ENCODE measurements at regions not wholly inside any gene's neighbourhood (a gene's known extent, or its start where the extent isn't known, plus 50 kb on each side); places are given as distances from the start of the nearest gene placed in this dataset.

DNA sequence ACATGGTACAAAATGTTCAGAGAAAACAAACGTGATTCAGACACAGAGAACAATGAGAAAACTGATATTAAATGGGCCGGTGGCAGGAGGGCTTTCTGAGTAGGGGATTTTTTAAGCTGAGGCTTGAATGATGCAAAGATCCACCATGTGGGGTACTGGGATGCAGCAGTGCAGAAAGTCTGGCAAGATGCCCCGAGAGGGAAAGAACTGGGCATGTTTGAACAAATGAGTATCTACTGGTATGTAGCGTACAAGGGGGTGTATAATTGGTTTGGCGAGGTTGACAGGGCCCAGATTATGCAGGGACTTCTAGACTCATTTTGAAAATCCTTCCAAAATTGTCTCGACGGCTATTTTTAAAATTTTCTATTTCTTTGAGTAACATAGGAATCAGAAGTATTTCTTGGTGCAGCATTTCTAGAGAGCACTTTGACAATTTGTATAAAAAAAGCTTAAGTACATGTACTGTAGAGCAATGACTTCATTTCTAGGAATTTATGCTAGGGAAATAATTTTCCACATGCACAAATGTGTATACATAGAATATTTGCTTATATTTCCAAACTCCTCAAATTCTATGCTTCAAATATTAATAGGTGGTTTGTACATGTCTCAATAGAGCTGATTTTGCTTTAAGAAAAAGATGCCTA, 119.6 kb upstream of the DOK5 start:
- Histone ChIP-seq H3K36me3 (ENCODE audit: insufficient read depth) (no peaks in the 10 kb centered on the region), H3K4me1 (ENCODE audit: insufficient read depth) (no peaks in the 10 kb centered on the region), H3K27ac (ENCODE audit: low read depth) (no peak overlapping the region), H3K4me3 (ENCODE audit: low read depth, low read length) (no peak overlapping the region)
- 34% methylated on average over 7 of the region's 7 CpGs for WGBS
- DNase-seq (ENCODE audit: extremely low spot score), result no peak

DNA sequence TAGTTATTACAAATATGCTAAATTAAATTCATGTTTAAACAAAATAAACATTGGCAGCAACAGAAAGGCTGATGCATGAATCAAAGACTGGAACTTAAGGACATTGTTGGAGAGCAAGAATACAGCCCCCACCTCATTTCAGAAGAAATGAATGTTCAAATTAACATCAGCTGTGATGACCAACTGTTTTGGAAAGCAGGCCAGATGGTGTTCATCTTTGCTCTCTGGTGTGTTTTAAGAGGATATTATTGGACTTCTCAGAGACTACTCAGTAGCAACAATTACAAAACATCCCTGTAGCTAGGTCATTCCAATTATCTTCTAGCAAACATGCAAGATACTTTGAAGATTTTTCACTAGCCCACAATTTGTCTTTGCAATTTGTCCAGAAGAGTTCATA, 118.6 kb upstream of the DOK5 start:
- Histone ChIP-seq H3K4me1 (ENCODE audit: insufficient read depth) (no peaks in the 10 kb centered on the region), H3K4me3 (ENCODE audit: low read depth, low read length) (no peak overlapping the region), H3K27ac (ENCODE audit: low read depth) (no peak overlapping the region), H3K36me3 (ENCODE audit: insufficient read depth) (no peaks in the 10 kb centered on the region)
- no peak for DNase-seq (ENCODE audit: extremely low spot score)

DNA sequence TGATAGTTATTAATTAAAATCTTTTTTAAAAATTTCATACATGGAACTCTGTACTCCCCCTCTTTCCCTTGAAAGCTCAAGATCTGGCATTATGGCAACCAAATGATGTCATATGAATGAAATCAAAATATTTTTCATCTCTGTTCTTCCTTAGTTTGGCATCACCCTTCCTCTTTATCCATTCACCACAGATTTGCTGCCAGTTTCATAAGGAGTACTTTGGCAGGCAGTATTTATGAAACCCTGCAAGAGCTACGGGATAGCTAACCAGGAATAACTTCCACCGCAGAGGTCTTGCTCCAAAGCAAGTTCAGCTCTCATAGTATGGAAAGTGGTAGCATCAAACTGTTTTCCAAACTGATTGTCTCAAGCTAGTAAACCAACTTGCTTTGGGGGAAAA, 113.9 kb upstream of the DOK5 start:
- Histone ChIP-seq H3K36me3 (ENCODE audit: insufficient read depth) (no peaks in the 10 kb centered on the region), H3K27ac (ENCODE audit: low read depth) (no peak overlapping the region), H3K4me1 (ENCODE audit: insufficient read depth) (no peaks in the 10 kb centered on the region), H3K4me3 (ENCODE audit: low read depth, low read length) (no peak overlapping the region)
- 66% methylated on average over 2 of the region's 2 CpGs for WGBS
- no peak for DNase-seq (ENCODE audit: extremely low spot score)

DNA sequence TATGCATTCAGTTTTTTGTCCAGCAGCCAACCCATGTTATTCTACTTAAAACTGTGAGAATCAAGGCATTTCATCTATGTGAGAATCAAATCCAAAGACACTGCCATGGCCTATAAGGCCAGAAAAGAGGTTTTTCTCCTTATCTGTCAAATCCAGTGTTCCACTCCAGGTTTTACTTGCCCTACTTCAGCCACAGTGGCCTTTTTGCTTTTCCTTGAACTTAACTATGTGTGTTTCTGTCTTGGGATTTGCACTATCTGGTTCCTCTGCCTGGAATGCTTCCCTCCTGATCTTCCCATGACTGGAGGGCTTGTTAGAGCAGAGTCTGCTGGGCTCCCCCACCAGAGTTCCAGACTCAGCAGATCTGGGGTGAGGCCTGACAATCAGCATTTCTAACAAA, 113.1 kb upstream of the DOK5 start:
- H3K27ac ChIP-seq (ENCODE audit: low read depth), result no peak overlapping the region
- DNase-seq (ENCODE audit: extremely low spot score), result no peak
- H3K36me3 ChIP-seq (ENCODE audit: insufficient read depth), result no peaks in the 10 kb centered on the region

DNA sequence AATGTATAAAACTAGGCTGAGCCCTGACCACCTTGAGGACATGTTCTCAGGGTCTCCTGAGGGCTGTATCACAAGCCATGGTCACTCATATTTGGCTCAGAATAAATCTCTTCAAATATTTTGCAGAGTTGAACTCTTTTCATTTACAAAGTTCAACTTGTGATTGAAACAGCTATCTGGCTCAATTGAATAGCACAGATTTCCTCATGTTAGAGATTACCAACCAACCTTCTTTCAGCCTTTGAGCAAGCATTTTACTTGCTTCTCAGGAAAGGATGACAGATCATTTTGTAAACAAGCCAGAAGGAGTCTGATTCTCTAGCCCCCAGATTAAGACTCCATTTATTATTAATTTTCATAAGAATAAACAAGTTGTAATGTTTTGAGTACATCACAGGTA, 111.0 kb upstream of the DOK5 start:
- DNase-seq (ENCODE audit: extremely low spot score), result no peak
- no peak overlapping the region for H3K4me3 ChIP-seq (ENCODE audit: low read depth, low read length)

More for the DNA sequence above, 113.1 kb upstream of the DOK5 start:
- H3K4me3 ChIP-seq (ENCODE audit: low read depth, low read length), result no peak overlapping the region
- H3K4me1 ChIP-seq (ENCODE audit: insufficient read depth), result no peaks in the 10 kb centered on the region

DNA sequence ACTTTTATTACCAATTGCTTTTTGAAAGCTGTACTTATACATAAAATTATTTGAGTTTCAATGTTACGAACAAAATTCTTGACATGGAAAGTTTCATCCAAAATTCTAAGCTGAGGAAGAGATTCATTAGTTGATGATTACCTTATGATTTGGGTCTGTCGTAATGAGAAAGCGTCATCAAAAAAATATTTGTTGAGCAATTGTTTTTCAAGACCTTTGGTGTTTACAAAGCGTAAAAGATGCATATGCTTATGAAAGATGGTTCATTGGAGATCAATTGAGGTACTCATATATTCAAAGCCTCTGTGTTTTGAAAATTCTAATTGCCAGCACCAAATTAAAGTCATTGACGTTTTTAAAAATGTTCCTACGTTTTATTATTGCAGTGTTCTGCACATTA, 110.5 kb upstream of the DOK5 start:
- Histone ChIP-seq H3K27ac (ENCODE audit: low read depth) (no peak overlapping the region), H3K36me3 (ENCODE audit: insufficient read depth) (no peaks in the 10 kb centered on the region), H3K4me3 (ENCODE audit: low read depth, low read length) (no peak overlapping the region), H3K4me1 (ENCODE audit: insufficient read depth) (no peaks in the 10 kb centered on the region)
- no peak for DNase-seq (ENCODE audit: extremely low spot score)
- WGBS, result 87% methylated on average over 6 of the region's 6 CpGs

More for the DNA sequence above, 111.0 kb upstream of the DOK5 start:
- Histone ChIP-seq H3K4me1 (ENCODE audit: insufficient read depth) (no peaks in the 10 kb centered on the region), H3K36me3 (ENCODE audit: insufficient read depth) (no peaks in the 10 kb centered on the region), H3K27ac (ENCODE audit: low read depth) (no peak overlapping the region)

DNA sequence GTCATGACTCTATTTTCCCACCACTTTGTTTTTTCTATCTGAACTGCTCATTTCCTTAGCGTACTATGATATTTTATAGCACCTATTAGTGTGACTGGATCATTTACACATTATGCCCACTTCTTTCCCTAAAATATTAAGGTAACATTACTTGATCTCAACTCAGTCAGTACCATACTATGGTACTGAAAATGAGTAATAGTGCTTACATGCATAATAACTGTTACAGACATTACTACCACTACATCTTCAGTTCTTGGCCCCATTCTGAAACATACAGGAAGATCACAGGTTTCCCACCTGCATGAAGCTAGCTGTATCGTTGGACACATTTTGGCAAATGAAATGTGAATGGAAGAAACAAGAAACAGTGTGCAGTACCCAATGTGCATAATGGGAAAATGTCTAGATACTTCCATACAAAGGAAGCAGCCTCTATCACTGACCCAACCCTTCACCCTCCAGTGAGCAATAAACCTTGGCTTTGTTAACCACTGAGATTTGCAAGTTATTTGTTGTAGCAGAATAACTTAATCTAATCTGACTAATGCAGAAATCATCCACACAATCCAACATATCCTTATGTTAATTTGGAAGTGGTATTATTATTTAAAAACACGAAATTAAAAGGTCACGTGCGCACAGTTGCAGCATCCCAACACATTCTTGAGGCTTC, 108.6 kb upstream of the DOK5 start:
- no peak for DNase-seq (ENCODE audit: extremely low spot score)
- Histone ChIP-seq H3K36me3 (ENCODE audit: insufficient read depth) (no peaks in the 10 kb centered on the region), H3K4me3 (ENCODE audit: low read depth, low read length) (no peak overlapping the region), H3K4me1 (ENCODE audit: insufficient read depth) (no peaks in the 10 kb centered on the region), H3K27ac (ENCODE audit: low read depth) (no peak overlapping the region)
- WGBS, result 87% methylated on average over 5 of the region's 5 CpGs

DNA sequence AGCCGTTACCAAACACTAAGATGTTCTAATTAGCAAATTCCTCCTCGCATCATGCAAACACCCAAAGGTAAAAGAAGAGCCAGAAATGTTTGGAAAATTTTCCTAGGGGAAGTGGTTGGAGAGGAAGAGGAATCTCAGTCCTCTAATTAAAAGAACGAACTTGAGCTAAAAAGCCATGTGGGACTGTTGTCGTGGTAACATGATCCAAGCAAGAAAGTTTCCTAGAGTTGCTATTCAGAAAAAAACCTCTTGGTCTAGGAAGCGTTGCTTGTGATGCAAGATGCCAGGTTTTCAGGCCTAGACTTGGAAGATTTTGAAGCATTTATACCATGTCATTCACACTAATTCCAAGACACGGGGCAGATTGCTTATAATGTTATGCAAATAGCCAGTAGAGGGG, 106.8 kb upstream of the DOK5 start:
- no peak overlapping the region for H3K4me3 ChIP-seq (ENCODE audit: low read depth, low read length)
- DNase-seq (ENCODE audit: extremely low spot score), result no peak
- no peak overlapping the region for H3K27ac ChIP-seq (ENCODE audit: low read depth)
- no peaks in the 10 kb centered on the region for H3K4me1 ChIP-seq (ENCODE audit: insufficient read depth)
- 66% methylated on average over 6 of the region's 6 CpGs for WGBS
- no peaks in the 10 kb centered on the region for H3K36me3 ChIP-seq (ENCODE audit: insufficient read depth)

DNA sequence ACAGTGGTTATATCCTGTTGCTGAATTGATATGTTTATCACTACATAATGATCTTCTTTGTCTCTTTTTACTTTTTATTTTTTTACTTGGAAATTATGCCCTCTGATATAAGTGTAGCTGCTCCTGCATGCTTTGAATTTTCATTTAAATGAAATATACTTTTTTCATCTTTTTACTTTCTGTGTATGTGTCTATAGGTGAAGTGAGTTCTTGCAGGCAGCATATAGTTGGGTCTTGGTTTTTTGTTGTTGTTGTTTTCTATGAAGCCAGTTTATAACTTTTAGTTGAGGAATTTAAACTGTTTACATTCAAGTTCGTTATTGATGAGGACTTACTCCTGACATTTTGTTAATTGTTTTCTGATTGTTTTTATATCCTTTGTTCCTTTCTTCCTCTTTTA, 103.1 kb upstream of the DOK5 start:
- 62% methylated on average over 1 of the region's 1 CpG for WGBS
- H3K27ac ChIP-seq (ENCODE audit: low read depth), result no peak overlapping the region
- no peaks in the 10 kb centered on the region for H3K36me3 ChIP-seq (ENCODE audit: insufficient read depth)
- H3K4me1 ChIP-seq (ENCODE audit: insufficient read depth), result no peaks in the 10 kb centered on the region
- H3K4me3 ChIP-seq (ENCODE audit: low read depth, low read length), result no peak overlapping the region
- DNase-seq (ENCODE audit: extremely low spot score), result no peak

DNA sequence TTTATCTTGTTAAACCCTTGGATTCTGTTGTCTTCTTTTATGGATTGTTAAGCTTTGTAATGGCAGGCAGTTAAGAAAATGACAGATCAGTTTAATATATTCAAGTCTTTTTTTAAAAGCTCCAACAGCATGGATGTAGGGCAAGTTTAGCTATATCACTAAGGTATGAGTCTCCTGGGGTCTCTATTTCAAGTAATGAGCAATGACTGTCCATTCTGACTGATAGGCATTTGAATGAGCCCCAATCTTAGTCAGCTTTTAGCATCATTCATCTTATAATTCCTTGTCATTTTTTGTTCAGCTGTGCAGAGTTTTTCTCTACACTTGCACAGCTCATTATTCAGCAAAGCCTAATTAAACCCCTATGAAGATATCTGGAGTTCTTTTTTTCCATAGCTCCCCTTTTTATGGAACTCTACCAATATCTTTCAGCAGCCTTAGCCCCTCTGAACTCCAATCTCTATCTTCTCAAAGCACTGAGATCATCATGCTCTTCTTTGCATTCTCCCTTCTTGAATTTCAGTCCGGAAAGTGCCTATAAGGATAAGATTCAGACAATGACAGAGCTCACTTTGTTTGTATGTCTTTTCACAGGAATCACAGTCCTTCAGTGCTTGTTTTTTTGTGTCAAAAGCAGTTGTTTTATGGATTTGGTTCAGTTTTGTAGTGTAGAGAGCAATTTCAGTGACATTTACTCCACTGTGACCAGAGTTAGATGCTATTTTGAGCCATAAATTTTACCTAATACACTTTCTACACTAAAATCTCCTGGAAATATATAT, 97.2 kb upstream of the DOK5 start:
- WGBS, result 69% methylated on average over 1 of the region's 1 CpG
- no peak for DNase-seq (ENCODE audit: extremely low spot score)
- Histone ChIP-seq H3K27ac (ENCODE audit: low read depth) (no peak overlapping the region), H3K36me3 (ENCODE audit: insufficient read depth) (no peaks in the 10 kb centered on the region), H3K4me1 (ENCODE audit: insufficient read depth) (no peaks in the 10 kb centered on the region), H3K4me3 (ENCODE audit: low read depth, low read length) (no peak overlapping the region)

DNA sequence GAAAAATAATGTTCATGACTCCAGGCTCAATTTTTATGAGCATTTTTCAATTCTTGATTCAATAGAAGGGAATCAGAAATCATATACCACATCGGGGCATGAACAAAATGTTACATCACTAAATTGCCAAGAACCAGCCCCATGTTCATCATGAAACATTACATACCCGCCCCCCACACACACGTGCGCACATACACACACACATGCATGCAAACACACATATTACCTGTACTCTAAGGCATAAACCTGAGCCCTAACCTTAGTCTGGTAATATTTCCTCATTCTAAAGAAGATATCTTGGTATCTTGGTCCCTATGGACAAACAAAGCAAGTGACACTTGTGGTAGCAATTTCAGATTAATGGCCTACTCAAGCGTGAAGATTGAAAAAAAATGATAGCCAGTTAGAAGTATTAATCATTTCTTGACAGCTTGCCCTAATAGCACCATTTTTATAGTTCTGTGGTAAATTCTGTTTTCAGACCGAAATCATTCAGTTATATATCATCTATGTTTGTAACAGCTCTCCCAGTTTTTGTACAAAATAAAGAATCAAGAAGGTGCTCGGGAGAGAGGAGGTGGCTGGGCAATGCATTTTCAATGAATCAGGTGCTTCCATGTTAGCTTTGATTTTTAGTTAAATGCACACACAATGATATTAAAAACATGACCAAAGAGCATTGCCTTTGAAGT, 95.4 kb upstream of the DOK5 start:
- WGBS, result 89% methylated on average over 7 of the region's 7 CpGs
- Histone ChIP-seq H3K4me1 (ENCODE audit: insufficient read depth) (no peaks in the 10 kb centered on the region), H3K27ac (ENCODE audit: low read depth) (no peak overlapping the region), H3K36me3 (ENCODE audit: insufficient read depth) (no peaks in the 10 kb centered on the region), H3K4me3 (ENCODE audit: low read depth, low read length) (no peak overlapping the region)
- DNase-seq (ENCODE audit: extremely low spot score), result no peak

DNA sequence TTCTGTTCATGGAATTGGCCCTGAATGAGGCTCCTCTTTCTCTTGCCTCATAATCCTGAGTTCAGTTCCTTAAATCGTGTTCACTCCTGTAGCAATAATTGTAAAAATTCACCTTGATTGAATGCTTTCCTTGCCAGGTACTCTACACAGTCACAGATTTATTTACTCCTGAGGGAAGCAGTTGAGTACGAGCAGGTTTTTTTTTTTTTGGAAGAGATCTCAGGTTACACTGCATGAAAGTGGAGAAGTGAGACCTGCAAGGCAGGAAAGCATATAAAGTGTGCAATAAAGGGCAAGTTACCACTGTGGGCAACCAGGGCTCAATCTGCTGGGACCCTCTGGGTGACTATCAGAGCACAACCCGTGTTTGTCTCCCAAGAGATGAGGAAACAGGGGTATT, 93.0 kb upstream of the DOK5 start:
- Histone ChIP-seq H3K4me3 (ENCODE audit: low read depth, low read length) (no peak overlapping the region), H3K27ac (ENCODE audit: low read depth) (no peak overlapping the region), H3K36me3 (ENCODE audit: insufficient read depth) (no peaks in the 10 kb centered on the region), H3K4me1 (ENCODE audit: insufficient read depth) (no peaks in the 10 kb centered on the region)
- 62% methylated on average over 3 of the region's 3 CpGs for WGBS
- DNase-seq (ENCODE audit: extremely low spot score), result no peak

DNA sequence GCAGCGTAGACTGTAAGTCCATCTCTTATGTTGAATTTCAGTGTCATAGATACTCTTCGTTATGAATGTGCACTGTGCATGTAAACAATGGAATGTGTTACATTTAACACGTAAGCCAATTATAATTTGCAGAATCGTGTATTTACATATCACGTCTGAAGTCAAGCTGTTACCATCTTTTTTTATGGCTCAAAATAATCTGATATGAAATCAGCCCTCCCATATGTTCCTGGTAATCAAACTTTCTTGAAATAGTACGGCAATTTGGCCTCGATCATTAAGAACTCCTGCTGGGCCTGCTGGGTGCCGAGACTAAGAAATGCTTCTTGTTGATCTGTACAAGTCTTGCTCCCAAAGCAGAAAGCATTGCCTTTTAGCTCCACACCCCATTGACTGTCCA, 89.6 kb upstream of the DOK5 start:
- H3K4me3 ChIP-seq (ENCODE audit: low read depth, low read length), result no peak overlapping the region
- H3K36me3 ChIP-seq (ENCODE audit: insufficient read depth), result no peaks in the 10 kb centered on the region
- DNase-seq (ENCODE audit: extremely low spot score), result no peak
- WGBS, result 91% methylated on average over 8 of the region's 8 CpGs
- H3K4me1 ChIP-seq (ENCODE audit: insufficient read depth), result no peaks in the 10 kb centered on the region
- H3K27ac ChIP-seq (ENCODE audit: low read depth), result no peak overlapping the region

Measured in urinary bladder (tissue), 3 donors.